ENCODE measurements at regions not wholly inside any gene's neighbourhood (a gene's known extent, or its start where the extent isn't known, plus 50 kb on each side); places are given as distances from the start of the nearest gene placed in this dataset.

- no peak overlapping the region for H3K27ac ChIP-seq (ENCODE audit: low read length)
- no peaks in the 10 kb centered on the region for H3K4me1 ChIP-seq (ENCODE audit: control insufficient read depth, insufficient read depth, low read length)
- H3K36me3 ChIP-seq (ENCODE audit: control insufficient read depth, insufficient read depth, low read length) = no peaks in the 10 kb centered on the region
- no CpG with 5 or more reads among the region's 11 CpGs for WGBS (ENCODE audit: insufficient coverage, insufficient read length)
- DNase-seq (ENCODE audit: low read depth, low spot score) = no peak
- no peaks in the 10 kb centered on the region for H3K9me3 ChIP-seq (ENCODE audit: control insufficient read depth, insufficient read depth, low read length)
- no peaks in the 10 kb centered on the region for H3K27me3 ChIP-seq (ENCODE audit: control insufficient read depth, insufficient read depth, low read length)
- H3K4me3 ChIP-seq (ENCODE audit: low read length) = no peak overlapping the region
Observed at GRCh38 chr7:31249671-31250070, 90.9 kb downstream of the NEUROD6 start.

DNA sequence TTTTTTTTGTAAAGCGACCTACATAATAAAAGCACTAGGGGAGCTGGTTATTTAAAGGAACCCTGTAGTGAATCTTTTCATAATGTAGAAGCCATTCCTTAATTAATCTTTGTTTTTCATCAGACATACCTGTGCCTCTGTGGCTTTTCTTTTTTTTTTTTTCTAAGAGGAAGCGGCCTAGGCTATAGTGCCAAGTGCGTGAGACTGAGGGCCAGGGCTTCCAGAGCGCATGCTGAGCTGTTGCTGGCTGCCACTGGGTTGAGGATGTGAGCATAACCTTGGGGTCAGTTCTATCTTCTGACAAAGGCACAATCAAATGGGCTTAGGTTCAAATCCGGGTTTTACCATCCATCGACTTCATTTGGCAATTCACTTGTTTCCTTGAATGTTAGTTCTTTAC, 103.7 kb downstream of the NEUROD6 start:
- WGBS (ENCODE audit: insufficient coverage, insufficient read length) = no CpG with 5 or more reads among the region's 6 CpGs
- H3K36me3 ChIP-seq (ENCODE audit: control insufficient read depth, insufficient read depth, low read length) = no peaks in the 10 kb centered on the region
- DNase-seq (ENCODE audit: low read depth, low spot score) = no peak
- H3K27me3 ChIP-seq (ENCODE audit: control insufficient read depth, insufficient read depth, low read length) = no peaks in the 10 kb centered on the region
- no peak overlapping the region for H3K27ac ChIP-seq (ENCODE audit: low read length)
- H3K4me3 ChIP-seq (ENCODE audit: low read length) = no peak overlapping the region
- H3K4me1 ChIP-seq (ENCODE audit: control insufficient read depth, insufficient read depth, low read length) = 0 out of 2 replicates have a peak, but pooled peaks cover 1% of the 10 kb centered on the region
- H3K9me3 ChIP-seq (ENCODE audit: control insufficient read depth, insufficient read depth, low read length) = no peaks in the 10 kb centered on the region

DNA sequence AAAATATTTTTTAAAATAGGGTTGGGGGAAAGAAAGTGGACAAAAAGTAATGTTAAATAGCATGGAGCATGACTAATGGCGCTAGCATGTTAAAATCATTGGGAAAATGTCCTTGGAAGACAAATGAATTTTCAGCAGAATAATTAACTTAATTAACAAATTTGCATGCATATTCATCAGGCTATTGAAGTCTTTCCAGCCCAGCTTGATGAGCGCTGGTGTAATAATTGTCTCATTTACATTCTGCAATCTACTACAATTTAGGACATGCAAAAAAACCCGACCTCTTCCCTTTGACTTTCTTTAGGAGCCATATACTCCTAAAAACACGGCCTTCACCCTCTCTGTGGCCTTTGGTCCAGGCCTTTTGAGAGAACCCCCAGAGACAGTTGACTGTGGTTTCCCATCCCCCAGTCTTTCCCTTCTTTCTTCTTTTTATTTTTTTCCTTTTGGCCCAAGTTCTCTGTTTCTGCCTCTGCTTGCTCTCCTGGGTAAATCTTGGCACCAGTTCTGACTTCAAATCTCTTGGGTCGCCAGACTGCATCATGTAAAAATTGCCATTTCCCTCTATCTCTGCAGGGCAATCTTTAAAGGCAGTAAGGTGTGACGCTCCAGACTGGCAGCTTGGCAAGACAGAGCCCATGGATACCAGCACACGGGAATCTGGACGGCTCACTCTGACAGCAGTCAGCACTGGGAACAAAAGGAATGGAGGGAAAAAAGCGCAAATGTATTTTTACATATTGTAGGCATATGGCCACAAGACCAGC, 105.5 kb downstream of the NEUROD6 start:
- no peak overlapping the region for H3K27ac ChIP-seq (ENCODE audit: low read length)
- H3K4me1 ChIP-seq (ENCODE audit: control insufficient read depth, insufficient read depth, low read length) = 0 out of 2 replicates have a peak, but pooled peaks cover 1% of the 10 kb centered on the region
- H3K9me3 ChIP-seq (ENCODE audit: control insufficient read depth, insufficient read depth, low read length) = no peaks in the 10 kb centered on the region
- no peaks in the 10 kb centered on the region for H3K36me3 ChIP-seq (ENCODE audit: control insufficient read depth, insufficient read depth, low read length)
- no CpG with 5 or more reads among the region's 9 CpGs for WGBS (ENCODE audit: insufficient coverage, insufficient read length)
- H3K4me3 ChIP-seq (ENCODE audit: low read length) = no peak overlapping the region
- no peaks in the 10 kb centered on the region for H3K27me3 ChIP-seq (ENCODE audit: control insufficient read depth, insufficient read depth, low read length)
- no peak for DNase-seq (ENCODE audit: low read depth, low spot score)

- H3K36me3 ChIP-seq (ENCODE audit: control insufficient read depth, insufficient read depth, low read length) = no peaks in the 10 kb centered on the region
- H3K9me3 ChIP-seq (ENCODE audit: control insufficient read depth, insufficient read depth, low read length) = no peaks in the 10 kb centered on the region
- H3K4me1 ChIP-seq (ENCODE audit: control insufficient read depth, insufficient read depth, low read length) = no peaks in the 10 kb centered on the region
- no peak overlapping the region for H3K27ac ChIP-seq (ENCODE audit: low read length)
- WGBS (ENCODE audit: insufficient coverage, insufficient read length) = no CpG with 5 or more reads among the region's 6 CpGs
- H3K4me3 ChIP-seq (ENCODE audit: low read length) = no peak overlapping the region
- no peaks in the 10 kb centered on the region for H3K27me3 ChIP-seq (ENCODE audit: control insufficient read depth, insufficient read depth, low read length)
- DNase-seq (ENCODE audit: low read depth, low spot score) = no peak
Observed at GRCh38 chr7:31228957-31229356, 111.6 kb downstream of the NEUROD6 start.

GRCh38 chr7:31214751-31215150, 125.8 kb downstream of the NEUROD6 start:
- Histone ChIP-seq H3K4me1 (ENCODE audit: control insufficient read depth, insufficient read depth, low read length) (no peaks in the 10 kb centered on the region), H3K27ac (ENCODE audit: low read length) (no peak overlapping the region), H3K9me3 (ENCODE audit: control insufficient read depth, insufficient read depth, low read length) (no peaks in the 10 kb centered on the region), H3K4me3 (ENCODE audit: low read length) (no peak overlapping the region), H3K36me3 (ENCODE audit: control insufficient read depth, insufficient read depth, low read length) (no peaks in the 10 kb centered on the region), H3K27me3 (ENCODE audit: control insufficient read depth, insufficient read depth, low read length) (no peaks in the 10 kb centered on the region)
- 100% methylated on average over 1 of the region's 1 CpG for WGBS (ENCODE audit: insufficient coverage, insufficient read length)
- DNase-seq (ENCODE audit: low read depth, low spot score) = no peak

GRCh38 chr7:31211281-31211680, 129.2 kb downstream of the NEUROD6 start:
- WGBS (ENCODE audit: insufficient coverage, insufficient read length) = no CpG with 5 or more reads among the region's 1 CpG
- no peaks in the 10 kb centered on the region for H3K36me3 ChIP-seq (ENCODE audit: control insufficient read depth, insufficient read depth, low read length)
- no peak for DNase-seq (ENCODE audit: low read depth, low spot score)
- H3K9me3 ChIP-seq (ENCODE audit: control insufficient read depth, insufficient read depth, low read length) = no peaks in the 10 kb centered on the region
- H3K4me3 ChIP-seq (ENCODE audit: low read length) = no peak overlapping the region
- H3K27me3 ChIP-seq (ENCODE audit: control insufficient read depth, insufficient read depth, low read length) = no peaks in the 10 kb centered on the region
- no peak overlapping the region for H3K27ac ChIP-seq (ENCODE audit: low read length)
- H3K4me1 ChIP-seq (ENCODE audit: control insufficient read depth, insufficient read depth, low read length) = no peaks in the 10 kb centered on the region

- no peaks in the 10 kb centered on the region for H3K27me3 ChIP-seq (ENCODE audit: control insufficient read depth, insufficient read depth, low read length)
- H3K27ac ChIP-seq (ENCODE audit: low read length) = no peak overlapping the region
- H3K36me3 ChIP-seq (ENCODE audit: control insufficient read depth, insufficient read depth, low read length) = no peaks in the 10 kb centered on the region
- no peaks in the 10 kb centered on the region for H3K9me3 ChIP-seq (ENCODE audit: control insufficient read depth, insufficient read depth, low read length)
- no peaks in the 10 kb centered on the region for H3K4me1 ChIP-seq (ENCODE audit: control insufficient read depth, insufficient read depth, low read length)
- H3K4me3 ChIP-seq (ENCODE audit: low read length) = no peak overlapping the region
- no peak for DNase-seq (ENCODE audit: low read depth, low spot score)
- no CpG with 5 or more reads among the region's 2 CpGs for WGBS (ENCODE audit: insufficient coverage, insufficient read length)
Observed at GRCh38 chr7:31204071-31204470, 136.5 kb downstream of the NEUROD6 start.

DNA sequence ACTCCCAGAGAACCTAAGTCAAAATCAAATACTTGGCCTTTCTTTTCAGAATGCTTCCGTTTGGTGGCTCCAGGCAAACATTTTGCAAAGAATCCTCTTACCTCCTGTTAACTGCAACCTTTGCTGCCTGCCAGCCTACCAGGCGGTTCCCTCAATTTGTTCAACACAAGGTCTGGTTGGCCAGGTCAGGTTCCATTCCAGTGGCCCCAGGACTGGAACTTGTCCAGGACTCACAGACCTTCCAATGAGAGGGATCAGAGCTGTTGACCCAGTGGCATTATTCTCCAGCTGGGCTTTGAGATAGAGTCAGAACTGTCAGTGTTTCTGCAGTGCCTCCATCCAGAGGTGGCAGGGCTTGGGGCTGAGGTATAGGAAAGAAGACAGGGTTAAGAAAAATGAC, 137.0 kb downstream of the NEUROD6 start:
- WGBS (ENCODE audit: insufficient coverage, insufficient read length) = no CpG with 5 or more reads among the region's 2 CpGs
- Histone ChIP-seq H3K4me1 (ENCODE audit: control insufficient read depth, insufficient read depth, low read length) (no peaks in the 10 kb centered on the region), H3K9me3 (ENCODE audit: control insufficient read depth, insufficient read depth, low read length) (no peaks in the 10 kb centered on the region), H3K36me3 (ENCODE audit: control insufficient read depth, insufficient read depth, low read length) (no peaks in the 10 kb centered on the region), H3K27ac (ENCODE audit: low read length) (no peak overlapping the region), H3K27me3 (ENCODE audit: control insufficient read depth, insufficient read depth, low read length) (no peaks in the 10 kb centered on the region), H3K4me3 (ENCODE audit: low read length) (no peak overlapping the region)
- no peak for DNase-seq (ENCODE audit: low read depth, low spot score)

DNA sequence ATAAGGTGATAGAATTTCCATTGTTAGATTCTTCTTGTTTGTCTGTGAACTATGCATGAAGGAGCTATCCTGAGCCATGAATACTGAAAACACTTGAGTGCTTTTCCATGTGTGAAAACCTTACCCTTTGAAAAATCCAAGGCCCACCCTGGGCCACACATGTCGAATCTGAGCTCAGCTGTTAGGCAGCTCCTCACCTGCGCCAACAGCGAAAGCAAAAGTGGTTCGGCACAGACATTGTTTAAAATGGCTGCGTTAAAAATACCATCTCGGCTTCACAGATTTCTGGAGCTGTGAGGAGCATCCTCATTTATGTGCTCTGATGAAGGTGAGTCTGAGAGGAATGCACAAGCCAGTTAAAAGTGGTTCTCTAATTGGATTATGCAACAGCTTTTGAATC, 137.7 kb downstream of the NEUROD6 start:
- DNase-seq (ENCODE audit: low read depth, low spot score) = no peak
- no peak overlapping the region for H3K27ac ChIP-seq (ENCODE audit: low read length)
- H3K9me3 ChIP-seq (ENCODE audit: control insufficient read depth, insufficient read depth, low read length) = peaks cover 2% of the 10 kb centered on the region; the same call in 1 of the 2 replicates
- no peak overlapping the region for H3K4me3 ChIP-seq (ENCODE audit: low read length)
- H3K36me3 ChIP-seq (ENCODE audit: control insufficient read depth, insufficient read depth, low read length) = no peaks in the 10 kb centered on the region
- no peaks in the 10 kb centered on the region for H3K4me1 ChIP-seq (ENCODE audit: control insufficient read depth, insufficient read depth, low read length)
- no peaks in the 10 kb centered on the region for H3K27me3 ChIP-seq (ENCODE audit: control insufficient read depth, insufficient read depth, low read length)
- WGBS (ENCODE audit: insufficient coverage, insufficient read length) = no CpG with 5 or more reads among the region's 6 CpGs

- Histone ChIP-seq H3K4me3 (ENCODE audit: low read length) (no peak overlapping the region), H3K4me1 (ENCODE audit: control insufficient read depth, insufficient read depth, low read length) (no peaks in the 10 kb centered on the region), H3K36me3 (ENCODE audit: control insufficient read depth, insufficient read depth, low read length) (no peaks in the 10 kb centered on the region), H3K27ac (ENCODE audit: low read length) (no peak overlapping the region), H3K27me3 (ENCODE audit: control insufficient read depth, insufficient read depth, low read length) (no peaks in the 10 kb centered on the region), H3K9me3 (ENCODE audit: control insufficient read depth, insufficient read depth, low read length) (peaks cover 1% of the 10 kb centered on the region; the same call in 1 of the 2 replicates)
- WGBS (ENCODE audit: insufficient coverage, insufficient read length) = no CpG with 5 or more reads among the region's 27 CpGs
- peak; percentile 75 for DNase-seq (ENCODE audit: low read depth, low spot score)
Observed at GRCh38 chr7:31192986-31193385, 140.9 kb downstream of the ADCYAP1R1 start.

GRCh38 chr7:31190906-31191305, 138.8 kb downstream of the ADCYAP1R1 start:
- H3K27me3 ChIP-seq (ENCODE audit: control insufficient read depth, insufficient read depth, low read length) = no peaks in the 10 kb centered on the region
- no peaks in the 10 kb centered on the region for H3K4me1 ChIP-seq (ENCODE audit: control insufficient read depth, insufficient read depth, low read length)
- WGBS (ENCODE audit: insufficient coverage, insufficient read length) = no CpG with 5 or more reads among the region's 3 CpGs
- no peak for DNase-seq (ENCODE audit: low read depth, low spot score)
- no peaks in the 10 kb centered on the region for H3K36me3 ChIP-seq (ENCODE audit: control insufficient read depth, insufficient read depth, low read length)
- H3K4me3 ChIP-seq (ENCODE audit: low read length) = no peak overlapping the region
- H3K27ac ChIP-seq (ENCODE audit: low read length) = no peak overlapping the region
- H3K9me3 ChIP-seq (ENCODE audit: control insufficient read depth, insufficient read depth, low read length) = no peaks in the 10 kb centered on the region
